RWPE1 (cell line): ENCODE measurements at regions not wholly inside any gene's neighbourhood (a gene's known extent, or its start where the extent isn't known, plus 50 kb on each side); places are given as distances from the start of the nearest gene placed in this dataset.
"Not testable (repeated sequence)": the region's sequence is repeated elsewhere in the genome, so short reads cannot be mapped to it uniquely, and the experiment has no call there.

Experiments used
- CTCF ChIA-PET: fragments of 350-600 bp; sonication (Branson Sonifier 250); formaldehyde crosslinking; extraction: SDS; loops from one replicate; lab custom pipeline; 2021; lab: Yijun Ruan, JAX
- POLR2A ChIA-PET: fragments of 400-600 bp; formaldehyde crosslinking; extraction: SDS; loops from one replicate; lab custom pipeline; 2020; ENCODE audit warnings: antibody characterized with exemption; ENCODE audit not compliant: low non-redundant PET; lab: Yijun Ruan, JAX
- DNase-seq: peaks from one replicate; pipeline ENCODE4 v3.0.0; 2012; ENCODE audit warnings: low spot score
- H3K27ac ChIP-seq: fragments of 450-650 bp; 2 replicates; pipeline ENCODE4 v1.5.1; 2017
- TF ChIP-seq, protein P1 (sequence below): fragments of 450-650 bp; conservative IDR thresholded peaks from 2 replicates; pipeline ENCODE4 v1.5.1; 2017; ENCODE audit warnings: low read depth, mild to moderate bottlenecking

DNA sequence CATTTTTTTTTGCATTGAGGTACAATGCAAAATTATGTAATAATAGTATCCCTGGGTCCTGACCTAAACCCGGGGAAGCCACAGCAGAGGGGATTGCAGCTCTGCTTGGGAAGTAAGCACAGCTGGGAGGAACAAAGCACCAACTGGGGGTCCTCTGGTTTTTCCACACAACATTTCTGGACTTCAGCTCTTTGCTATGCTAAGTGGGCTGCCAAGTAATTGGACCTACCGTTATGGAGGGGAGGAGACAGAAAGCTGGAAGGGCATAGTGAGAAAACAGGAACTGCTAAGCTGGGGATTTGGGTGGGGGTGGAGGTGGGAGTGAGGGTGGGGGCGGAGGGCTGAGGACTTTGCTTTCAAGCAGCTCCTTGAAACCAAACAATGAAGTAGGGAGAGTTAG, 183.3 kb downstream of the ZIC3 start:
- DNase-seq: no peak
- POLR2A ChIA-PET: no interaction called here
- CTCF ChIA-PET: no interaction called here
- no peak overlapping the region for H3K27ac ChIP-seq
- TF ChIP-seq, protein P1, sequence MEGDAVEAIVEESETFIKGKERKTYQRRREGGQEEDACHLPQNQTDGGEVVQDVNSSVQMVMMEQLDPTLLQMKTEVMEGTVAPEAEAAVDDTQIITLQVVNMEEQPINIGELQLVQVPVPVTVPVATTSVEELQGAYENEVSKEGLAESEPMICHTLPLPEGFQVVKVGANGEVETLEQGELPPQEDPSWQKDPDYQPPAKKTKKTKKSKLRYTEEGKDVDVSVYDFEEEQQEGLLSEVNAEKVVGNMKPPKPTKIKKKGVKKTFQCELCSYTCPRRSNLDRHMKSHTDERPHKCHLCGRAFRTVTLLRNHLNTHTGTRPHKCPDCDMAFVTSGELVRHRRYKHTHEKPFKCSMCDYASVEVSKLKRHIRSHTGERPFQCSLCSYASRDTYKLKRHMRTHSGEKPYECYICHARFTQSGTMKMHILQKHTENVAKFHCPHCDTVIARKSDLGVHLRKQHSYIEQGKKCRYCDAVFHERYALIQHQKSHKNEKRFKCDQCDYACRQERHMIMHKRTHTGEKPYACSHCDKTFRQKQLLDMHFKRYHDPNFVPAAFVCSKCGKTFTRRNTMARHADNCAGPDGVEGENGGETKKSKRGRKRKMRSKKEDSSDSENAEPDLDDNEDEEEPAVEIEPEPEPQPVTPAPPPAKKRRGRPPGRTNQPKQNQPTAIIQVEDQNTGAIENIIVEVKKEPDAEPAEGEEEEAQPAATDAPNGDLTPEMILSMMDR: no peak

DNA sequence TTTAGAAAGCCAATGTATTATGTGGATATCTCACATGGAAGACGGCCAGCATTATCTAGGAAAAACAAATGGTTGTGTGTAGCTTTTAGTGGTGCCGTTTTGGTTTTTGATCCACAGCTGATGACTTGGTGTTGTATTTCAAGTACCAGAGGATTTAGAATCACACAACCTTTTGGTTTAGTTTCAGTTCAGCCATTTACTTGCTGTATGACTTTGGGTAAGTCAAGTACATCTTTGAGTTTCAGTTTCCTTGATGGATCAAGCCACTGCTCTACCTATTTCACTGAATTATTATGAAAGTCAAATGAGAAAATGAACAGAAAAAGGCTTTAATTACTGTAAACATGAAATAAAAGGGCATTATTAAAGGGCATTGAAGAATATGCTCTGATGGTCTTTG, 205.6 kb downstream of the ZIC3 start:
- TF ChIP-seq, protein P1: no peak
- ChIA-PET POLR2A (no interaction called here), CTCF (no interaction called here)
- no peak for DNase-seq
- no peak overlapping the region for H3K27ac ChIP-seq

DNA sequence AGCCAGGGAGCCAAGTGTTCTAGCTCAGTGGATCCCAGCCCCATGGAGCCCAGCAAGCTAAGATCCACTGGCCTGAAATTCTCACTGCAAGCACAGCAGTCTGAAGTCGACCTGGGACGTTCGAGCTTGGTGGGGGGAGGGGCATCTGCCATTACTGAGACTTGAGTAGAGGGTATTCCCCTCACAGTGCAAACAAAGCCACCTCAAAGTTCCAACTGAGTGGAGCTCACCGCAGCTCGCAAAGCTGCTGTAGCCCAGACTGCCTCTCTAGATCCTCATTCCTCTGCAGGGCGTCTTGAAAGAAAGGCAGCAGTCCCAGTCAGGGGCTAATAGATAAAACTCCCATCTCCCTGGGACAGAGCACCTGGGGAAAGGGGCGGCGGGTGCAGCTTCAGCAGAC, 226.3 kb downstream of the ZIC3 start:
- no peak for DNase-seq
- TF ChIP-seq, protein P1: no peak
- ChIA-PET CTCF (no interaction called here), POLR2A (no interaction called here)
- no peak overlapping the region for H3K27ac ChIP-seq

DNA sequence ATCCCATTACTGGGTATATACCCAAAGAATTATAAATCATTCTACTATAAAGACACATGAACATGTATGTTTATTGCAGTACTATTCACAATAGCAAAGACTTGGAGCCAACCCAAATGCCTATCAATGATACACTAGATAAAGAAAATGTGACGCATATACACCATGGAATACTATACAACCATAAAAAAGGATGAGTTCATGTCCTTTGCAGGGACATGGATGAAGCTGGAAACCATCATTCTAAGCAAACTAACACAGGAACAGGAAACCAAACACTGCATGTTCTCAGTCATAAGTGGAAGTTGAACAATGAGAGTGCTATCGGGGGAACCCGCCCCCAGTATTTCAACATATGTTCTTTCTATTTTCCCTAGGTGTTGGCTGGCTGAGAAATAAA, 232.0 kb downstream of the ZIC3 start:
- H3K27ac ChIP-seq, CTCF ChIA-PET, POLR2A ChIA-PET, DNase-seq: not testable (repeated sequence)

DNA sequence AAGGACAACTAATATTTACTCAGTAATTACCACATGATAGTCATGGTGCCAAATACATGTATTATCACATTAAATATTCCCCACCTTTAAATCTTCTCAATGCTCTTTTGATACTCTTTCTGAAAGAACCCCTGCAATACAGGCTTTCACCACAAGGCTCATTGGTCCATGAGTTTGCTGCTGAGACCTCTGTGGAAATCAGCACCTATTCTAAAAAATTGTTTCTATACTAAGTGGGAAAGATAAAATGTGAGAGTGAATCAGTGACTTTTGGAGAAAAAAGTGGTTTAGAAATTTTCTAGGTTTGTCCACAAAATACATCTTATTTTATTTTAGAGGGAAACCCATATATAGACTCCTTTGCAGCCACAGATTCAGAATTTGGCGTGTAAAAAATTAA, 257.3 kb downstream of the ZIC3 start:
- ChIA-PET CTCF (interaction anchor here (0.7 kb wide), 2 partner anchors 72 to 1238 kb away, joined by 3 read pairs; no protein-coding TSS in a partner anchor), POLR2A (no interaction called here)
- TF ChIP-seq, protein P1: no peak
- H3K27ac ChIP-seq: no peak overlapping the region
- DNase-seq: no peak

DNA sequence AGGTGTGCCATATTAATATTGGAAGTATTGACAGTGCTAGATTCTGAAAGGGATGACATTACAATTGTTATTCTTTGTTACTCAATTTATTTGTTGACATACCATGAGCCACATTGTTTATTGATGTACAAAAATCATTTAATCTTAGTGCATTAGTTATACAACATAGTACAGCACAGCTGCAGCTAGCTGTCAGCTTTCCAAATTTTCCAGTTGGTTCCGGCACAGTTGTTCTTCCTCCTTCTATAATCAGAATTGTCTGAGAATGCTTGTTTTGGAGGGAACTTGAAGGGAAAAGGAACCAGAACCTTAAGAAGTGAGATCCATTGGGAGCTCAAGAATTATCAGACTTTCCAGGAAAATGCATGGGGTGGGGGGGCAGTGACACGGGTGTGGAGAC, 281.4 kb downstream of the ZIC3 start:
- no peak overlapping the region for H3K27ac ChIP-seq
- TF ChIP-seq, protein P1: no peak
- DNase-seq: no peak
- POLR2A ChIA-PET: no interaction called here
- CTCF ChIA-PET: no interaction called here

DNA sequence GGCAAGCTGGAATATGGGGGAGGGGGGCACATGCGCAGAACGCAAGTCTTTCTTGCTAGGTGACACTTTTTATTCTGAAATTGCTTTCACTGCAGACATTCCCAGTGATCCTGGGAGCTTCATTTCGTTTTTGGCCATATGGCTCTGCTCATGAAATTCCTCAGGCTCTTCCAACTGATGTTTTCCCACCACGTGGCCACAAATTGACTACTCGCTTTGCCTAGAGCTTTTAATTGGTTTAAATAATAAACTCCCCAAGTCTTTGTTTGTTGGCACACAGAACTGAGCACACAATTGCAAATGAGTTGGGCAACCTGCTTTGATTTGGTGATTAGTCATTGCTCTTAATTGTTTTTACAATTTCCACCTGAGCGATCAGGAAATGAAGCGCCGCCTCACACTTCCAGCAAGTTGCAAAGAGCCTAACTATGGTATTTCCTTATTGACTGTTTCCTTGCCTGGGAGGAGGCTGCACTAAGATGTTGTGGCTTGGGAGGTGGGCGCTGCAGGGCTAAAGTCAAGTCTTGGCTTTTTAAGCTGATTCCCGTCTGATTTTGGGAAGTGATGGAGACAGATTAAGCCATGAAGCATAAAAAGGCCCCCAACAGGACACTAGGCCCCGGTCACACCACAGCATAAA, 282.5 kb downstream of the ZIC3 start:
- H3K27ac ChIP-seq: no peak overlapping the region
- POLR2A ChIA-PET: no interaction called here
- CTCF ChIA-PET: no interaction called here
- TF ChIP-seq, protein P1: no peak
- no peak for DNase-seq
